ENCODE measurements at regions not wholly inside any gene's neighbourhood (a gene's known extent, or its start where the extent isn't known, plus 50 kb on each side); places are given as distances from the start of the nearest gene placed in this dataset.

DNA sequence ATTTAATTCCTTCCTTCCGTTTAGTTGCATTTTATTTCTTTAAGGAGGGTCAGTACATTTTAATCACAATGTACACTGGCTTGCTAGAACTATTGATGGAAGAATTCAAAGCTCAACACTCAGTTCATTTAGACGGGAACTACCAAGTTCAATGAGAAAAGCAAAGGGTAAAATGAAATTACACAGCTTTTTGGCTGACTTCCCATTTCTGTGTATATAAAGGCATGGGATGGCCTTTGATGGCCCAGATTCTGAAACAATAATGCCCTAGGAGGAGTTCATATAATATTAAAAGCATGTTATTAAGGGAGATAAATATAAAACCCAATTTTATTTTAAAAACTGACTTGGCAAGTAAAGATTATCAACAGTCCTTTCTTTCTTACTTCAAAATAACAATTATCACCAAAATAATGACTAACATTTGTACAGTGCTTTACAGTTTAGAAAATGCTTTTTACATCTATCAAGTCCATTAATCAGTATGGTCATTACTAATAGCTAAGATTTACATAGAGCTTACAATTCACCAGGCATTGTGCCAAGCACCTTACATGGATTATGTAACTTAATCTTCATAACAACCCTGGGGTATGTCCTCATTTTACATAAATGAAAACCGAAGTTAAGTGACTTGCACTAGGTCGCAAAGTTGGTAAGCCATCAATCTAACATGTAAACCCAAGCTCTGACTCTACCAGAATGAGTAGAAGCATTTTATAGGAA is 402.4 kb downstream of the OMA1 start:
- Histone ChIP-seq H3F3A (ENCODE audit: low read length, unreplicated experiment) (no peaks in the 10 kb centered on the region), H3K9me2 (replicated peaks; ENCODE audit: low read length) (no peaks in the 10 kb centered on the region), H3K36me3 (ENCODE audit: low read depth, low read length) (no peaks in the 10 kb centered on the region), H3K4me3 (ENCODE audit: low read length) (no peak overlapping the region), H3K9me3 (ENCODE audit: low read length) (no peaks in the 10 kb centered on the region), H3K4me2 (ENCODE audit: low read length) (no peak overlapping the region), H3K27me3 (ENCODE audit: low read length) (no peaks in the 10 kb centered on the region), H3K27ac (ENCODE audit: low read length) (no peak overlapping the region), H3K79me2 (ENCODE audit: low read length) (no peaks in the 10 kb centered on the region), H2AFZ (ENCODE audit: low read length) (no peak overlapping the region), H3K9ac (ENCODE audit: low read length) (no peak overlapping the region), H4K20me1 (ENCODE audit: low read length) (no peaks in the 10 kb centered on the region), H3K4me1 (ENCODE audit: insufficient read depth, low read length) (no peaks in the 10 kb centered on the region)
- TF ChIP-seq CTCF (conservative IDR thresholded peaks at IDR 0.05; ENCODE audit: low read depth, low read length) (no peak), EZH2 (IDR thresholded peaks at IDR 0.05; ENCODE audit: low read length, unreplicated experiment) (no peak), EZH2phosphoT487 (IDR thresholded peaks at IDR 0.05; ENCODE audit: borderline replicate concordance, low read length) (no peak)
- ATAC-seq (no peak), DNase-seq (no peak)
- POLR2A ChIA-PET (ENCODE audit: unreplicated experiment): no interaction called here
- no TSS peak for BruUV-seq (replicated peaks)
- intact Hi-C loops (cut with micrococcal nuclease): no loop called here
- CTCF ChIA-PET: no interaction called here

DNA sequence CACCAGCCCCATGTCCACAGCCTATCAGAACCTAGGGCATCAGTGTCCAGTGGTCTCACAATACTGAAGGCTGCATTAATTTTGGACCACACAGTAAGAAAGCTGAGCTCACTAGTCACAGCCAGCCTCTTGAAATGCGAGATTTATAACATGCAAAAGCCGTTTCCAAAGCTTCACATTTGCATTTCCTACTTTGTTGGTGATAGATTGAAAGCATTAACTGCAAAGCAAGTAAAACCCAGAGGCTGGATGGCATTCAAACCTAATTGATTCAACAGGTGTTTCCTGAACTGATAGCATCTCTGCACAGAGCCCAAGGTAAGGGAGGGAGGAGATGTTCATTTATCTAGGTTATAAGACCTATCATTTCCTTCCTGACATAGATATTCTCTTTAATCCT is 410.1 kb downstream of the OMA1 start:
- CTCF ChIA-PET: no interaction called here
- H3K4me1 ChIP-seq (ENCODE audit: insufficient read depth, low read length): no peaks in the 10 kb centered on the region
- H3K36me3 ChIP-seq (ENCODE audit: low read depth, low read length): no peaks in the 10 kb centered on the region

More for the DNA sequence above, 410.1 kb downstream of the OMA1 start:
- no peaks in the 10 kb centered on the region for H3K27me3 ChIP-seq (ENCODE audit: low read length)
- no TSS peak for BruUV-seq (replicated peaks)
- no peak for TF ChIP-seq CTCF (conservative IDR thresholded peaks at IDR 0.05; ENCODE audit: low read depth, low read length)
- no peak for TF ChIP-seq EZH2 (IDR thresholded peaks at IDR 0.05; ENCODE audit: low read length, unreplicated experiment)
- no peaks in the 10 kb centered on the region for H3K79me2 ChIP-seq (ENCODE audit: low read length)
- ATAC-seq: no peak
- no peaks in the 10 kb centered on the region for H3F3A ChIP-seq (ENCODE audit: low read length, unreplicated experiment)
- POLR2A ChIA-PET (ENCODE audit: unreplicated experiment): no interaction called here
- H3K9ac ChIP-seq (ENCODE audit: low read length): no peak overlapping the region
- no peak overlapping the region for H3K4me2 ChIP-seq (ENCODE audit: low read length)
- intact Hi-C loops (cut with micrococcal nuclease): no loop called here
- DNase-seq: no peak
- no peak overlapping the region for H3K27ac ChIP-seq (ENCODE audit: low read length)
- no peak overlapping the region for H3K4me3 ChIP-seq (ENCODE audit: low read length)
- no peaks in the 10 kb centered on the region for H4K20me1 ChIP-seq (ENCODE audit: low read length)
- no peaks in the 10 kb centered on the region for H3K9me2 ChIP-seq (replicated peaks; ENCODE audit: low read length)
- H2AFZ ChIP-seq (ENCODE audit: low read length): no peak overlapping the region
- no peaks in the 10 kb centered on the region for H3K9me3 ChIP-seq (ENCODE audit: low read length)

All from PC-3 (cell line).